ENCODE measurements at regions not wholly inside any gene's neighbourhood (a gene's known extent, or its start where the extent isn't known, plus 50 kb on each side); places are given as distances from the start of the nearest gene placed in this dataset.

- H3K9me3 ChIP-seq (ENCODE audit: control insufficient read depth, low read depth, low read length): no peaks in the 10 kb centered on the region
- FAIRE-seq: no peak
- H3K4me1 ChIP-seq (ENCODE audit: control insufficient read depth, extremely low read depth, insufficient read depth, low read length): no peaks in the 10 kb centered on the region
- H3K36me3 ChIP-seq (ENCODE audit: control insufficient read depth in 2 of 2, extremely low read depth in 1 of 2, insufficient read depth in 2 of 2, low read length in 2 of 2): no peaks in the 10 kb centered on the region
- H3K4me2 ChIP-seq (ENCODE audit: control insufficient read depth, extremely low read depth, insufficient read depth, low read depth, low read length): no peak overlapping the region
- H2AFZ ChIP-seq (ENCODE audit: control insufficient read depth, low read length): no peak overlapping the region
- H3K4me3 ChIP-seq (ENCODE audit: control insufficient read depth in 2 of 3, extremely low read depth in 1 of 3, insufficient read depth in 2 of 3, low read depth in 1 of 3, low read length in 3 of 3): no peak overlapping the region
- peaks cover 6% of the 10 kb centered on the region for H3K27me3 ChIP-seq (ENCODE audit: control insufficient read depth, extremely low read depth, insufficient read depth, low read length)
- no peaks in the 10 kb centered on the region for H4K20me1 ChIP-seq (ENCODE audit: control insufficient read depth, extremely low read depth, insufficient read depth, low read length)
- no peaks in the 10 kb centered on the region for H3K9me1 ChIP-seq (ENCODE audit: control insufficient read depth, extremely low read depth, insufficient read depth, low read length)
- DNase-seq (ENCODE audit: low read depth, low spot score): no peak
- H3K79me2 ChIP-seq (ENCODE audit: control insufficient read depth, insufficient read depth, low read length): no peaks in the 10 kb centered on the region
- dilution Hi-C loops (cut with MboI; ENCODE audit: extremely low pct_ligation_motif_present, low sequenced_read_pairs): no loop called here
- no peak overlapping the region for H3K9ac ChIP-seq (ENCODE audit: control insufficient read depth, extremely low read depth, insufficient read depth, low read length)
- H3K27ac ChIP-seq (ENCODE audit: control insufficient read depth, insufficient read depth, low read length): no peak overlapping the region
- TF ChIP-seq, protein P1, sequence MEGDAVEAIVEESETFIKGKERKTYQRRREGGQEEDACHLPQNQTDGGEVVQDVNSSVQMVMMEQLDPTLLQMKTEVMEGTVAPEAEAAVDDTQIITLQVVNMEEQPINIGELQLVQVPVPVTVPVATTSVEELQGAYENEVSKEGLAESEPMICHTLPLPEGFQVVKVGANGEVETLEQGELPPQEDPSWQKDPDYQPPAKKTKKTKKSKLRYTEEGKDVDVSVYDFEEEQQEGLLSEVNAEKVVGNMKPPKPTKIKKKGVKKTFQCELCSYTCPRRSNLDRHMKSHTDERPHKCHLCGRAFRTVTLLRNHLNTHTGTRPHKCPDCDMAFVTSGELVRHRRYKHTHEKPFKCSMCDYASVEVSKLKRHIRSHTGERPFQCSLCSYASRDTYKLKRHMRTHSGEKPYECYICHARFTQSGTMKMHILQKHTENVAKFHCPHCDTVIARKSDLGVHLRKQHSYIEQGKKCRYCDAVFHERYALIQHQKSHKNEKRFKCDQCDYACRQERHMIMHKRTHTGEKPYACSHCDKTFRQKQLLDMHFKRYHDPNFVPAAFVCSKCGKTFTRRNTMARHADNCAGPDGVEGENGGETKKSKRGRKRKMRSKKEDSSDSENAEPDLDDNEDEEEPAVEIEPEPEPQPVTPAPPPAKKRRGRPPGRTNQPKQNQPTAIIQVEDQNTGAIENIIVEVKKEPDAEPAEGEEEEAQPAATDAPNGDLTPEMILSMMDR (optimal IDR thresholded peaks at IDR 0.05 in 1 of 3, IDR thresholded peaks at IDR 0.05 in 1 of 3, conservative IDR thresholded peaks at IDR 0.05 in 1 of 3; ENCODE audit: extremely low read depth in 1 of 3, insufficient read depth in 2 of 3, low read length in 3 of 3): no peak
- TF ChIP-seq EZH2 (IDR thresholded peaks at IDR 0.05; ENCODE audit: low read length): no peak
Observed at GRCh38 chr17:79496422-79497005, 114.3 kb downstream of the RBFOX3 start.

GRCh38 chr17:79495665-79496064, 115.2 kb downstream of the RBFOX3 start:
- H3K9ac ChIP-seq (ENCODE audit: control insufficient read depth, extremely low read depth, insufficient read depth, low read length): no peak overlapping the region
- H3K4me3 ChIP-seq (ENCODE audit: control insufficient read depth in 2 of 3, extremely low read depth in 1 of 3, insufficient read depth in 2 of 3, low read depth in 1 of 3, low read length in 3 of 3): no peak overlapping the region
- FAIRE-seq (no peak), DNase-seq (ENCODE audit: low read depth, low spot score) (no peak)
- no peak overlapping the region for H2AFZ ChIP-seq (ENCODE audit: control insufficient read depth, low read length)
- dilution Hi-C loops (cut with MboI; ENCODE audit: extremely low pct_ligation_motif_present, low sequenced_read_pairs): no loop called here
- H3K36me3 ChIP-seq (ENCODE audit: control insufficient read depth in 2 of 2, extremely low read depth in 1 of 2, insufficient read depth in 2 of 2, low read length in 2 of 2): no peaks in the 10 kb centered on the region
- H3K27ac ChIP-seq (ENCODE audit: control insufficient read depth, insufficient read depth, low read length): no peak overlapping the region
- H4K20me1 ChIP-seq (ENCODE audit: control insufficient read depth, extremely low read depth, insufficient read depth, low read length): no peaks in the 10 kb centered on the region
- no peaks in the 10 kb centered on the region for H3K4me1 ChIP-seq (ENCODE audit: control insufficient read depth, extremely low read depth, insufficient read depth, low read length)
- H3K27me3 ChIP-seq (ENCODE audit: control insufficient read depth, extremely low read depth, insufficient read depth, low read length): peaks cover 4% of the 10 kb centered on the region
- no peaks in the 10 kb centered on the region for H3K9me3 ChIP-seq (ENCODE audit: control insufficient read depth, low read depth, low read length)
- no peak overlapping the region for H3K4me2 ChIP-seq (ENCODE audit: control insufficient read depth, extremely low read depth, insufficient read depth, low read depth, low read length)
- H3K9me1 ChIP-seq (ENCODE audit: control insufficient read depth, extremely low read depth, insufficient read depth, low read length): no peaks in the 10 kb centered on the region
- TF ChIP-seq, protein P1 (optimal IDR thresholded peaks at IDR 0.05 in 1 of 3, IDR thresholded peaks at IDR 0.05 in 1 of 3, conservative IDR thresholded peaks at IDR 0.05 in 1 of 3; ENCODE audit: extremely low read depth in 1 of 3, insufficient read depth in 2 of 3, low read length in 3 of 3): no peak
- no peak for TF ChIP-seq EZH2 (IDR thresholded peaks at IDR 0.05; ENCODE audit: low read length)
- no peaks in the 10 kb centered on the region for H3K79me2 ChIP-seq (ENCODE audit: control insufficient read depth, insufficient read depth, low read length)

Measured in keratinocyte (primary cell).